ENCODE measurements at regions not wholly inside any gene's neighbourhood (a gene's known extent, or its start where the extent isn't known, plus 50 kb on each side); places are given as distances from the start of the nearest gene placed in this dataset.

GRCh38 chr2:56118474-56118873 is 65.3 kb upstream of the CCDC85A start:
- H3K4me1 ChIP-seq (ENCODE audit: insufficient read depth, low read length, severe bottlenecking), result no peaks in the 10 kb centered on the region
- H3K9me3 ChIP-seq (ENCODE audit: low read length), result no peaks in the 10 kb centered on the region
- no peaks in the 10 kb centered on the region for H3K27me3 ChIP-seq (ENCODE audit: insufficient read depth, low read length)
- H3K4me3 ChIP-seq (ENCODE audit: low read depth, low read length, poor library complexity, severe bottlenecking), result no peak overlapping the region
- no peaks in the 10 kb centered on the region for H4K20me1 ChIP-seq (ENCODE audit: insufficient read depth, low read length)
- no peaks in the 10 kb centered on the region for H3K36me3 ChIP-seq (ENCODE audit: insufficient read depth, low read length)
- H3K79me2 ChIP-seq (ENCODE audit: insufficient read depth, low read length), result no peaks in the 10 kb centered on the region
- no peak overlapping the region for H2AFZ ChIP-seq (ENCODE audit: low read length)
- H3K4me2 ChIP-seq (ENCODE audit: low read length), result no peak overlapping the region
- H3F3A ChIP-seq (ENCODE audit: insufficient read depth, low read length), result no peaks in the 10 kb centered on the region
- no peak for TF ChIP-seq CTCF (IDR thresholded peaks at IDR 0.05; ENCODE audit: low read length)
- no peak for TF ChIP-seq EZH2 (IDR thresholded peaks at IDR 0.05; ENCODE audit: borderline replicate concordance, low read length)
- H3K27ac ChIP-seq (ENCODE audit: low read depth, low read length, poor library complexity, severe bottlenecking), result no peak overlapping the region
- no peak overlapping the region for H3K9ac ChIP-seq (ENCODE audit: low read length)
- H3K9me2 ChIP-seq (ENCODE audit: low read depth, low read length), result no peaks in the 10 kb centered on the region

- Histone ChIP-seq H3K9me2 (ENCODE audit: low read depth, low read length) (no peaks in the 10 kb centered on the region), H3K79me2 (ENCODE audit: insufficient read depth, low read length) (no peaks in the 10 kb centered on the region), H2AFZ (ENCODE audit: low read length) (no peak overlapping the region), H3F3A (ENCODE audit: insufficient read depth, low read length) (no peaks in the 10 kb centered on the region), H4K20me1 (ENCODE audit: insufficient read depth, low read length) (no peaks in the 10 kb centered on the region), H3K27me3 (ENCODE audit: insufficient read depth, low read length) (no peaks in the 10 kb centered on the region), H3K9me3 (ENCODE audit: low read length) (no peaks in the 10 kb centered on the region), H3K4me3 (ENCODE audit: low read depth, low read length, poor library complexity, severe bottlenecking) (no peak overlapping the region), H3K36me3 (ENCODE audit: insufficient read depth, low read length) (no peaks in the 10 kb centered on the region), H3K27ac (ENCODE audit: low read depth, low read length, poor library complexity, severe bottlenecking) (no peak overlapping the region), H3K4me2 (ENCODE audit: low read length) (no peak overlapping the region), H3K9ac (ENCODE audit: low read length) (no peak overlapping the region), H3K4me1 (ENCODE audit: insufficient read depth, low read length, severe bottlenecking) (no peaks in the 10 kb centered on the region)
- TF ChIP-seq EZH2 (IDR thresholded peaks at IDR 0.05; ENCODE audit: borderline replicate concordance, low read length), result no peak
- TF ChIP-seq CTCF (IDR thresholded peaks at IDR 0.05; ENCODE audit: low read length), result no peak
Observed at GRCh38 chr2:56121995-56122394, 61.8 kb upstream of the CCDC85A start.

- Histone ChIP-seq H3K79me2 (ENCODE audit: insufficient read depth, low read length) (no peaks in the 10 kb centered on the region), H3K4me1 (ENCODE audit: insufficient read depth, low read length, severe bottlenecking) (no peaks in the 10 kb centered on the region), H3K36me3 (ENCODE audit: insufficient read depth, low read length) (no peaks in the 10 kb centered on the region), H3K9ac (ENCODE audit: low read length) (no peak overlapping the region), H3K9me3 (ENCODE audit: low read length) (no peaks in the 10 kb centered on the region), H3F3A (ENCODE audit: insufficient read depth, low read length) (no peaks in the 10 kb centered on the region), H3K9me2 (ENCODE audit: low read depth, low read length) (no peaks in the 10 kb centered on the region), H3K4me3 (ENCODE audit: low read depth, low read length, poor library complexity, severe bottlenecking) (no peak overlapping the region), H4K20me1 (ENCODE audit: insufficient read depth, low read length) (no peaks in the 10 kb centered on the region), H3K27ac (ENCODE audit: low read depth, low read length, poor library complexity, severe bottlenecking) (no peak overlapping the region), H3K27me3 (ENCODE audit: insufficient read depth, low read length) (no peaks in the 10 kb centered on the region), H3K4me2 (ENCODE audit: low read length) (no peak overlapping the region), H2AFZ (ENCODE audit: low read length) (no peak overlapping the region)
- TF ChIP-seq CTCF (IDR thresholded peaks at IDR 0.05; ENCODE audit: low read length), result no peak
- TF ChIP-seq EZH2 (IDR thresholded peaks at IDR 0.05; ENCODE audit: borderline replicate concordance, low read length), result no peak
Observed at GRCh38 chr2:56123538-56123937, 60.3 kb upstream of the CCDC85A start.
